ENCODE measurements at regions not wholly inside any gene's neighbourhood (a gene's known extent, or its start where the extent isn't known, plus 50 kb on each side); places are given as distances from the start of the nearest gene placed in this dataset.

DNA sequence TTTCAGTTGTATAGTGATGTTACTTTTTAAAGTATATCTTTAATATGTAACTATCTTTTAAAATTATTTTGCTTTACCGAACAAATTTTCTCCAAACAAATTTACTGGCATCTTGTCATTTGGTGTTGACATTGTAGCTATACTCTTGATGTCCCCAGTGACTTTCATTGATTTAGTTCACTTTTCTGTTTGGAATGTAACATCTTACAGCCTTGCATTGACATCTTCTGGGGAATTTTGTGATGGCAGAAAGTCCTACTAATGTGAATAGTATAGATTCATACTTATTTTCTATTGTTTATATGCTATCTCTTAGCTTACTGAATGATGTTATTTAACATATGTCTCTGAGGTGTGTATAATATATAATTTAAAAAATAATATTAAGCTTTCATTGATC lies 800.9 kb upstream of the ATXN8OS start:
- no peak overlapping the region for H2BK5ac ChIP-seq (ENCODE audit: low read depth, low read length)
- no peak overlapping the region for H2AK5ac ChIP-seq (ENCODE audit: low read depth, low read length)
- H2BK120ac ChIP-seq (replicated peaks; ENCODE audit: low read depth, low read length) = no peak overlapping the region
- H3K9me3 ChIP-seq (ENCODE audit: insufficient read depth in 2 of 2, low read depth in 1 of 2, low read length in 1 of 2) = no peaks in the 10 kb centered on the region
- no peak overlapping the region for H3K23ac ChIP-seq (ENCODE audit: insufficient read length)
- H2BK20ac ChIP-seq (ENCODE audit: low read length) = no peak overlapping the region
- no peaks in the 10 kb centered on the region; a peak in 1 of 8 replicates for H3K36me3 ChIP-seq (ENCODE audit: control insufficient read depth in 2 of 4, insufficient read depth in 4 of 4, low read length in 3 of 4)
- H3K9ac ChIP-seq (replicated peaks in 1 of 4; ENCODE audit: extremely low read depth in 1 of 4, low read depth in 3 of 4, low read length in 3 of 4) = no peak overlapping the region
- no peak overlapping the region for H2AFZ ChIP-seq (ENCODE audit: low read length)
- no peak overlapping the region for H4K91ac ChIP-seq (replicated peaks; ENCODE audit: insufficient read length, low read length)
- no peak overlapping the region for H2BK12ac ChIP-seq (ENCODE audit: low read depth, low read length)
- no peak overlapping the region for H4K5ac ChIP-seq (ENCODE audit: insufficient read length, low read depth, low read length)
- no peak overlapping the region for H3K56ac ChIP-seq (replicated peaks; ENCODE audit: insufficient read length, low read depth, low read length)
- CTCF ChIA-PET (ENCODE audit: partially characterized antibody) = interaction anchor here (0.6 to 1.0 kb wide), 2 partner anchors 12 to 372 kb away, joined by 3 read pairs; no protein-coding TSS in a partner anchor
- no peaks in the 10 kb centered on the region for H3K4me1 ChIP-seq (replicated peaks in 1 of 4; ENCODE audit: control insufficient read depth in 3 of 4, insufficient read depth in 4 of 4, low read length in 3 of 4)
- H3K27ac ChIP-seq (ENCODE audit: low read depth, low read length) = no peak overlapping the region
- no peak overlapping the region for H2BK15ac ChIP-seq (ENCODE audit: low read length)
- no peak overlapping the region for H3K18ac ChIP-seq (ENCODE audit: extremely low read depth, low read length)
- FAIRE-seq = no peak
- DNase-seq (ENCODE audit: low read depth in 1 of 2, low spot score in 2 of 2) = no peak
- POLR2A ChIA-PET (ENCODE audit: partially characterized antibody) = no interaction called here
- H3K14ac ChIP-seq (ENCODE audit: insufficient read length) = no peak overlapping the region
- no peak overlapping the region for H3K4me2 ChIP-seq (ENCODE audit: insufficient read depth in 1 of 2, low read depth in 2 of 2, low read length in 2 of 2)
- H4K20me1 ChIP-seq (replicated peaks in 1 of 2; ENCODE audit: control insufficient read depth in 1 of 2, insufficient read depth in 2 of 2, low read length in 2 of 2) = no peaks in the 10 kb centered on the region
- no peak overlapping the region for H3K4me3 ChIP-seq (ENCODE audit: extremely low read depth in 1 of 4, insufficient read depth in 2 of 4, low read depth in 3 of 4, low read length in 4 of 4)
- 82% methylated on average over 1 of the region's 1 CpG; no CpG with 5 or more reads in 1 of the 2 experiments for WGBS, 2 experiments (ENCODE audit: extremely low coverage in 1 of 2, insufficient coverage in 1 of 2, insufficient read length in 1 of 2, insufficient replicate concordance in 2 of 2, low coverage in 1 of 2, low lambda C conversion rate in 2 of 2, missing lambda C conversion rate in 1 of 2)
- H4K8ac ChIP-seq (ENCODE audit: extremely low read depth, insufficient read depth, low read length) = no peak overlapping the region
- TF ChIP-seq RAD21 (IDR thresholded peaks at IDR 0.05 in 1 of 2, conservative IDR thresholded peaks at IDR 0.05 in 1 of 2; ENCODE audit: low read depth in 2 of 2, low read length in 2 of 2) = peak; percentile 34 to 46; a peak in 3 of 4 replicates
- TF ChIP-seq SP1 (IDR thresholded peaks at IDR 0.05; ENCODE audit: low read depth, low read length) = no peak
- no peaks in the 10 kb centered on the region for H3K79me2 ChIP-seq (ENCODE audit: control insufficient read depth in 1 of 2, insufficient read depth in 2 of 2, low read length in 2 of 2)
- H3K23me2 ChIP-seq (ENCODE audit: low read depth, low read length) = no peaks in the 10 kb centered on the region
- no peaks in the 10 kb centered on the region for H3K79me1 ChIP-seq (ENCODE audit: low read depth, low read length)
- peaks cover 0 to 1% (median 0%) of the 10 kb centered on the region in 4 experiments; a peak in 1 of 7 replicates for H3K27me3 ChIP-seq (replicated peaks in 1 of 4; ENCODE audit: control insufficient read depth in 3 of 4, extremely low read depth in 1 of 4, insufficient read depth in 3 of 4, low read length in 3 of 4)
- no peak overlapping the region for H3K4ac ChIP-seq (replicated peaks; ENCODE audit: insufficient read length, low read depth, low read length)

All from H1 (cell line).